IMR-90 (cell line): ENCODE measurements at regions not wholly inside any gene's neighbourhood (a gene's known extent, or its start where the extent isn't known, plus 50 kb on each side); places are given as distances from the start of the nearest gene placed in this dataset.

Source experiments
- CTCF ChIP-seq: conservative IDR thresholded peaks from 2 replicates; pipeline ENCODE4 v1.5.1; 2012; ENCODE audit warnings: mild to moderate bottlenecking, low read depth, low read length, improper control_type of control experiment
- MAFK ChIP-seq: IDR thresholded peaks from 2 replicates; pipeline ENCODE4 v1.6.1; 2012; ENCODE audit warnings: low read depth, low read length, improper control_type of control experiment
- MAZ ChIP-seq: IDR thresholded peaks from 2 replicates; pipeline ENCODE4 v1.6.1; 2012; ENCODE audit warnings: low read depth, mild to moderate bottlenecking, low read length, improper control_type of control experiment, moderate library complexity, borderline replicate concordance
- POLR2A ChIP-seq: IDR thresholded peaks from 2 replicates; pipeline ENCODE4 v1.6.1; 2012; ENCODE audit warnings: mild to moderate bottlenecking, low read depth, low read length
- RAD21 ChIP-seq: IDR thresholded peaks from 2 replicates; pipeline ENCODE4 v1.6.1; 2012; ENCODE audit warnings: low read length, improper control_type of control experiment
- RFX5 ChIP-seq: IDR thresholded peaks from 2 replicates; pipeline ENCODE4 v1.8.0; 2012; ENCODE audit warnings: low read depth, mild to moderate bottlenecking, low read length, moderate library complexity
- TF ChIP-seq, protein P1 (sequence below): fragments of 150-350 bp; IDR thresholded peaks from 2 replicates; pipeline ENCODE4 v1.6.1; 2016; ENCODE audit warnings: low read depth, mild to moderate bottlenecking, low read length, moderate library complexity, borderline replicate concordance

GRCh38 chr3:34022147-34022546 is 223.7 kb downstream of the PDCD6IP start:
- TF ChIP-seq CTCF (no peak), POLR2A (no peak), RAD21 (no peak), RFX5 (no peak), MAFK (no peak), MAZ (no peak)
- TF ChIP-seq, protein P1, sequence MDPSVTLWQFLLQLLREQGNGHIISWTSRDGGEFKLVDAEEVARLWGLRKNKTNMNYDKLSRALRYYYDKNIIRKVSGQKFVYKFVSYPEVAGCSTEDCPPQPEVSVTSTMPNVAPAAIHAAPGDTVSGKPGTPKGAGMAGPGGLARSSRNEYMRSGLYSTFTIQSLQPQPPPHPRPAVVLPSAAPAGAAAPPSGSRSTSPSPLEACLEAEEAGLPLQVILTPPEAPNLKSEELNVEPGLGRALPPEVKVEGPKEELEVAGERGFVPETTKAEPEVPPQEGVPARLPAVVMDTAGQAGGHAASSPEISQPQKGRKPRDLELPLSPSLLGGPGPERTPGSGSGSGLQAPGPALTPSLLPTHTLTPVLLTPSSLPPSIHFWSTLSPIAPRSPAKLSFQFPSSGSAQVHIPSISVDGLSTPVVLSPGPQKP = no peak
